T-helper 2 cell treated with Interferon-gamma antibody and Interleukin-4, amounts not matched to agents 100 ng/mL and 5 ng/mL, for 36 hours (primary cell): ENCODE measurements at regions not wholly inside any gene's neighbourhood (a gene's known extent, or its start where the extent isn't known, plus 50 kb on each side); places are given as distances from the start of the nearest gene placed in this dataset.

ENCODE experiments used
- intact Hi-C: fragments of 100-400 bp; cut with micrococcal nuclease; formaldehyde crosslinking; loops from one replicate; pipeline ENCODE4 v1.15.1; 2023

- intact Hi-C loops = no loop called here
Measured at GRCh38 chr16:79869304-79870015, 268.9 kb upstream of the MAF start.

DNA sequence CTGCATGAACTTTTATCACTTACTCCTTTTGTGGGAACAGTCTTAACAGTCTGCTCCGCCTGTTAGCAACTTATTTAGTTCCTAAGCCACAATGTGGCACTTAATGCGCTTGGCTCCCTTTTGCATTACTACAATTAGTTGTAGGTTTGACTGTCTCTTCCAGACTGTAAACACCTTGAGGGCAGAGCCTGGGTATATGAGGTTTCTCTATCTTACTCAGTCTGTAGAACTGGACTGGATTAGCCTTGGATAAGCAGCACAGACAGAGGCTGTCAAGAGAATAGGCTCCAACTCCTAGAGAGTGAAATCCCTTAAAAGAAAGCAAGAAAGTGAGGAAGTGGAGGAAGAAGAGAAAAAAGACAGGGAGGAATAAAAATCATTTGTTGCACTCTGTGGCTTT, 268.3 kb upstream of the MAF start:
- intact Hi-C loops = no loop called here

DNA sequence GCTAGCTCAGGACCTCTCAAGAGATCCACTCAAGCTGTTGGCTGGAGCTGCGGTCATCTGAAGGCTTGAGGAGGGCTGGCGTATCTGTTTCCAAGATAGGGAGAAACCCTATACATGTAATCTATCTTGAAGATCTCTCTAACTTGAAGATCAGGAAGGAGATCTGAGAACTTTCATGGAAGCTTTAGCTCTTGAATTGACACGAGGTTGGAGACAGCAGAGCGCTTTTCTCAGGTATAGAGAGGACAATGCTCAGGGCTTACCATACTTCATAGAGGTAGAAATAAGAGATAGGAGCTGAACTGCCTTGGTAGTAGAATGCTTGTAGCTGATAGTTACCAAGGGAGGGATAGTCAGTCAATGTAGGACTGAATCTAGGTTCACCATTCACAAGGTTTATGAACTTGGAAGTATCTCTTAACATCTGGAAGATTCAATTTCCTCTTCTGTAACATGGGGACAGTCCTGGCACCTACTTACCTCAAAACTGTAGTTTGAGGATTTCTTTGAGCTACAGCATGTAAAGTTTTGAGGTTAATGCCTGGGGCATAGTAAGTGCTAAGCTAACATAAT, 267.0 kb upstream of the MAF start:
- intact Hi-C loops = no loop called here

GRCh38 chr16:79865918-79866317, 265.4 kb upstream of the MAF start:
- intact Hi-C loops = no loop called here

DNA sequence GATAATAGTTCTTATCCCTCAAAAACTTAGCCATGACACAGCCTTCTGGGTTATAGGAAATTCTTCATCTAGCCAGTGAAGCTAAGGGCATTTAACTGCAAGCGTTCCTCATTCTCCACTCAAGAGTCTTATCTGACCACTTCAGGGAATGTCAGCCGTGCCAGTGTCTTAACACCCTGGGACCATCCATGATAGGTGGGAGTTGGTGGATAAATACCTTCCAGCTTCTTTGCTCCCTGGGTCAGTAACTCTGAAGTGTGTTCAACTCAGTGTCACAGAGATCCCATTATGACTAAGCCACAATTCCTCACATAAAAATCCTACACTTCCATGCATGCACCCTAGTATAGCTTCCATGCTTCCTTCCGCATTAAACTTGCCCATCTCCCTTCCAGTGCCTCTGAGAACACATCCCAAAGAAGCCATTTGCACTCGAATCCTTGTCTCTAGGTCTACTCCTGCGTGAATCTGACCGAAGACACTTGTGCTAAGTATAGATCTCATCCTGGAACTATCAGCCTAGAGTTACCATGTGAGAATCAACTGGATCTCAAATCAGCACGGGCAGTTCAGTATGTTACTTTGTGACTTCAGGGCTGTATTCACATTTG, 264.3 kb upstream of the MAF start:
- intact Hi-C loops = no loop called here

- intact Hi-C loops = no loop called here
Measured at GRCh38 chr16:79864032-79864780, 263.7 kb upstream of the MAF start.

DNA sequence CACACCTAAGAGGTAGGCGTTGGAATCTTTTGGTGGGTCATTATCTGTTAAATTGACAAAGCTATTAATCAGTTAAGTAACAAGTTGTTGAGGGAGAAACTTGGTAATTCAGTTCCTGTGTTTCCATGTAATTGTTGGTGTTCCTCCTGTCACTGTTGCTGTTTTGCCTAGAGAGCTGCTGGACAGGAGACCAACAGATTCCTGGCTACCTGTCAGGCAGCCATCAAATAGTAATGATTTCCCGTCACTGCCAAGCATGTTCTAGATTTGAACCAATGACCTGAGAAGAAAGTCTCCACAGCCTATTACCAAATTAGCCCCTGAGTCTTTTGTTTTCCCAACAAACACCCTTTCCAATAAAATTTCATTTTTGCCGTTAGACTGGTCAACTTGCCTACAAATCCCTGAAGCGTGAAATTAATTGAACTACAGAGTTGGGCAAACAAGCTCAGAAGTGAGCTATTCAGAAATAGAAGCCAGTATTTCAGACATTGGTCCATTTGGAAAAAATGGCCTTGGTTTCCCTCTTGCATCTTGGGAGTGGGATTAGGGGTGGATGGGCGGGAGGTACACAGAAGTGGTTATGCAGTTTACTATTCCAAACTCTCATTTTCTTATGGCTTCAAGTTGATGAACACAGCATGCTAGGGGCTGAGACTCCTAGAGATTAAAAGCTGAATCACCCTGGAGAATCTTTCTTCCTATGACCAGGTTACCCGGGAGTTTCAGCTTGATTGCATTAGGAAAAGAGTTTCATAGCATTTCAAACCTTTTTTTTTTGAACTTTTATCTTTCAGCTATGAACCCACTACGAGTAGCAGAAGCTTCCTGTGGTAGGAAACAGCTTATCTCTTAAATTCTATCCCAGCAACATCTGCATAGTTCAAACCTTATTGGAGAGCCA, 262.8 kb upstream of the MAF start:
- intact Hi-C loops = no loop called here

- intact Hi-C loops = no loop called here
Measured at GRCh38 chr16:79862601-79863000, 262.1 kb upstream of the MAF start.

GRCh38 chr16:79856581-79856980, 256.0 kb upstream of the MAF start:
- intact Hi-C loops = no loop called here

DNA sequence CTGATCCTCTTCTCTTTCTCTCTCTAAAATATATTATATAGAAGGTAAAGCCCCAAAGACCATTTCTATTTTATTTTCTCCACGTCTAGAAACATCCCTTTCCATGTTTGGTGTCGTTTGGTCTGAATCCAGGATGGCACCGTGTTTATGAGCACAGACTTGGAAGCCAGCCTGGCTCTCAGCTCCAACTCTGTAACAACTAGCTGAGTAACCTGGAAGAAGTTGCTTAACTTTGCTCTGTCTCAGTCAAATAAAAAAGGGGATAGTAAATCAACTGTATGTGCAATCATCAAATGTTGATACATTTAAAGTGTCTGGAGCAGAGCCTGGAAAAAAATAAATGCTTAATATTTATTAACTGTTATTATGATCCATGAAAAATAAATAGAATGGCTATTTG, 249.8 kb upstream of the MAF start:
- intact Hi-C loops = no loop called here

- intact Hi-C loops = loop anchor here (10.0 kb wide), 1 partner anchor 244 kb away; the partner anchor contains the start of gene MAF
Measured at GRCh38 chr16:79849119-79849518, 248.6 kb upstream of the MAF start.

DNA sequence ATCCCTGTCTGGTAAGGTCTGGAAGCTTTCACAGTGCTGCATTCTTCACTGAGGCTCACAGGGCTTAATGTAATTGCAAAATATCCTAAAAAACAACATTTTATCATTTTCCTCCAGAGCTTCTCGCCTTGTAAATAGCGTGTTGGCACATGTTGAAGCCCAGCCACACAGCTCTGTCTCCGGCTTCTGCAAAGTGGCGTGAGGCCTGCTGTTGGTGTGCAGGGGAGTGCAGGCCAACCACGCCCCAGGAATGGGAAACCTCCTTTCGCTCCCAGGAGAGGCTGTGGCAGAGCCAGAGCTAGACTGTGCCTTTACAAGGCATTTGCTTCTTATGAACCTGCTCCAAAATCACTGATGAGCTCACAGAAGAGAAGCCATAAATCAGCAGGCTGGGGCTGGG, 248.2 kb upstream of the MAF start:
- intact Hi-C loops = loop anchor here (10.0 kb wide), 1 partner anchor 244 kb away; the partner anchor contains the start of gene MAF

DNA sequence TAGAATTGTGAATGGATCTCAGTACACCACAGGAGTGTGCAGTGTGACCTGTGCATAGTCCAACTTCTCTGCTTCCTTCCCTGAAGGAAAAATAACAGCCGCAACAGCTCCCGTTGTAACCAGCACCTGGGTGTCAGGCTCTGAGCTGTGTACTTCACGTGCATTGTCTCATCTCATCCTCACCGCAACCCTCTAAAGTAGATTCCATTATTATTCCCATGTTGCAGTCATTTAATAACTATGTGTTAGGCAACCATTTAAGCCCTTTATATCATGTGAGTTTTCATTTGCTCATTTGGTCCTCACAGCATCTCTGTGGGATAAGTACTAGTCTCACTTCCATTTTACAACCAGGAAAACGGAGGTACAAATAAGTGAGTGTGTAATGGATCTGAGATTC, 247.0 kb upstream of the MAF start:
- intact Hi-C loops = loop anchor here (10.0 kb wide), 1 partner anchor 243 kb away; the partner anchor contains the start of gene MAF

DNA sequence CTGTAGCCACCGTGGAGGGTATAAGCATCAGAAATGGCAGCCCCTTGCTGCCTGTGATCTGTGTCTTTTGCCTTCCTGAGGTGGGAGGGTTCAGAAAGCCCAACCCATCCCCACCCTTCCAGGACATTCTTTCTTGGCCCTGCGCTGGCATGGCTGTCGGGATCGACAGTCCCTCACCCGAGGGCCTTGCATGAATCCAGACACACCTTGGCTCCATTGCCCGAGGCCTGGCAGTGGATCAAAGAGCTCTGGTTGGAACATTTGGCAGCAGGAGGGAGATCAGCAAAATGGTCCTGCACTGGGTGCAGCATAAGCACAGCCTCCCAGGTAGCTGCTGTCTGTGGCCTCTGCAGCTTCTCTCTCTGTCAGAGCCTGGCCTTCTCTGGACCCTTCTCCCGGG, 246.6 kb upstream of the MAF start:
- intact Hi-C loops = loop anchor here (10.0 kb wide), 1 partner anchor 242 kb away; the partner anchor contains the start of gene MAF

DNA sequence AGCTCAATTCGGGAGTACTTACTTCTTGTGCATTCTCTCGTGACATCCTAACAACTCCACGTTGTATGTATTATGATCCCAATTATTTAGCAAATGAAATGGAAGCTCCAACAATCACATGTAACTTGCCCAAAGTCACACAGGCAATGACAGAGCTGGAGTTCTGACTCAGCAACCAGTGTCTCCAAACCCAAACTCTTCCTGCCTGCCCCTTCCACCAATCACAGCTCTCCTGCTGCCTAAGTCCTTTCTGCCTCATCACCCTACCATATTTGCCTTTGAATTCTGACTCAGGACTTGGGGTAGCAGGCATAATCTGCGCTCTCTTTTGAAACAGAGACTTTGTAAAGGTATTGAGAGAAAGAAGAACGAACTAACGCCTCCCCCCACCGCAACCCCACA, 245.2 kb upstream of the MAF start:
- intact Hi-C loops = loop anchor here (10.0 kb wide), 1 partner anchor 241 kb away; the partner anchor contains the start of gene MAF

DNA sequence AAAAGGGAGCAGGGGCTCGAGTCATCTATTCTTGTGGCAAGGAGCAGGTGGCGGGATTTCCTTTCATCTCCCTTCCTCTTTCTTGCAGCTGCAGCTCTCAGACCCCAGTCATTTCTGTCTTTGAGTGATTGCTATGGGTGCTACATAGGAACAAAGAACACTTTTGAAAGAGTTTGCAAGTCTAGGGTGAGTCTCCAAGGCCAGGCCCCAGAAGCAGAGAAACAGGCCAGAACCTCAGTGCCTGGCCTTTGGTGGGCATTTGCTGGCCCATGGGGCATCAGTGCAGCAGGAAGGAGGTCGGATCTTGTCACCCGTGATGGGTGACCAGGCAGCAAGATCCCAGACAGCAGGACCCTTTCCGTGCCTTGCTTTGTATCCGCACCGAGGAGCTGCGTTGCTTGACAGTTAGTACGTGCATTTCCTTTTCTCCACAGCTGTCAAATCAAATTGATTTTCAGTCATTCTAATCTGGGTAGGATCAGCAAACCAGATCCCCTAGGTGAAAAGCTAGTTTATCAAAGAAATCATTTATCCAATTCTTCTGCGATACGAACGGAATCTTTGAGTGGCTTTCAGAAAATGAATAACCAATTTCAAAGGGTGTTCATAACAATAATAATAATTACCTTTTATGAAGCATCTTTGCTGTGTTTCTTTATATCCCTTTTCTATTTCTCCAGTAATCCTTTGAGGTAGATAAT, 244.6 kb upstream of the MAF start:
- intact Hi-C loops = loop anchor here (10.0 kb wide), 1 partner anchor 240 kb away; the partner anchor contains the start of gene MAF

DNA sequence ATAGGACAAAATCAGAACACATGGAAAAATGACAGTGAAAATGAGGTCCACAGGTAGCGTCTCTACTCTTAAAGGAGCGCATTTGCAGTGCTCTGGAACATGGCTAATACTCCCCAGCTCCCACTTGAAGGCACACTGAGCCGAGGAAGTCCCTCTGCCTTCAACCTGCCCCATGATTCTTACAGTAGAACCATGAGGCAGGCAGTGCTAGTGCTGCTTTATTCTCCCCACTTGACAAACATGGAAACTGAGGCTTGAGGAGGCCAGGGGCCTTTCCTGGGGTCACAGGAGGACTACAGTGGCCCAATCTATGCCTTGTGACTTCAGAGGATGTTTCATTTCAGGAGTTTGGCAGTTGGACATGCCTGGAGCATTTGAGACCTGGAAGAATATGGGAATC, 244.1 kb upstream of the MAF start:
- intact Hi-C loops = loop anchor here (10.0 kb wide), 1 partner anchor 240 kb away; the partner anchor contains the start of gene MAF

DNA sequence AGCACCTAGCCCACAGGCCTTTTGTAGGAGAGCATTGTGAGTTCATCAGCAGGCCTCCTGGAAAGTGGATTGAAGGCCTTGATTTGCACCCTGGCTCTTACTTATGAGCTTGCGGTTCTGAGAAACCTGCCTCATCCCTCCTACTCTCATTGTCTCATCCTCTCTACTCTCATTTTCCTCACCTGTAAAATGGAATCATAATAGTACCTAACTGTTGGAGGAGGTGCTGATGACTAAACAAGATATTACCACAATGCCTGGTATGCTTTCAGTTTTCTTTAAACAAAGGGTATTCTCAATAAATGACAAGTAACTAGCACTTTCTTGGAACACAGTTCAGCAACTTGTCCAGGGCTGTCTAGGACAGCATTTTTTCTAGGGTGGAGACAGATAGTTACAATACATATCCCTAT, 243.1 kb upstream of the MAF start:
- intact Hi-C loops = loop anchor here (10.0 kb wide), 1 partner anchor 239 kb away; the partner anchor contains the start of gene MAF

DNA sequence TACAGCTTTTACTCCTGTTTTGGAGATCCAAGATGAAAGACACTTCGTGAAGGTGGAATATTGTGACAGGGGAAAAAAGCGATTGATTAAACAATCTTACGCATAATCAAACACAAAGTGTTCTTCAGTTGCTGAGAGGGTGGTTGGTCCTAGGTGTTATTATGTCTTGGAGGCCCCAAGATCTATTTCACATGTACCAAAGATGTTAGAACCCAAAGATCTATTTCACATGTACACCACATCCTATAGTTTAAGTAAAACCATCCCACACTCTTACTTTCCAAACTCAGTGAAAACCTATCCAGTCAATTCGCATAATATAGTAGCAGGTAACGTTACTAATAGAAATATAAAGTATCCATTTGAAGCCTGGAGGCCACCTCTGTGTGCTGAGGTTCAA, 242.6 kb upstream of the MAF start:
- intact Hi-C loops = loop anchor here (10.0 kb wide), 1 partner anchor 238 kb away; the partner anchor contains the start of gene MAF

GRCh38 chr16:79842197-79842596, 241.7 kb upstream of the MAF start:
- intact Hi-C loops = loop anchor here (10.0 kb wide), 1 partner anchor 237 kb away; the partner anchor contains the start of gene MAF
